Ascending aorta (tissue), 2 donors: ENCODE measurements at regions not wholly inside any gene's neighbourhood (a gene's known extent, or its start where the extent isn't known, plus 50 kb on each side); places are given as distances from the start of the nearest gene placed in this dataset.

Experiments
- DNase-seq, 2 donors: peaks; one replicate each; pipeline ENCODE4 v3.0.0-alpha.2; 2019; ENCODE audit warnings: low spot score in 2 of 2
- H3K27ac ChIP-seq, 2 donors: fragments of 200-600 bp; sonication (generic); one replicate each; pipeline ENCODE4 v1.5.1; 2016 to 2017; ENCODE audit warnings: mild to moderate bottlenecking in 1 of 2
- H3K27me3 ChIP-seq: fragments of 200-600 bp; sonication (generic); one replicate; pipeline ENCODE4 v1.5.1; 2017
- H3K36me3 ChIP-seq, 2 donors: fragments of 200-600 bp; sonication (generic); one replicate each; pipeline ENCODE4 v1.5.1; 2016
- H3K4me1 ChIP-seq, 2 donors: fragments of 200-600 bp; sonication (generic); one replicate each; pipeline ENCODE4 v1.5.1; 2016 to 2017; ENCODE audit warnings: mild to moderate bottlenecking in 1 of 2
- H3K4me3 ChIP-seq, 2 donors: fragments of 200-600 bp; sonication (generic); one replicate each; pipeline ENCODE4 v1.5.1; 2016 to 2017; ENCODE audit warnings: mild to moderate bottlenecking in 1 of 2
- H3K9me3 ChIP-seq, 2 donors: fragments of 200-600 bp; sonication (generic); one replicate each; pipeline ENCODE4 v1.5.1; 2016
- CTCF ChIP-seq, 3 experiments: fragments of 200-600 bp in 2 of 3; fragments of 450-650 bp in 1 of 3; sonication (generic) in 2 of 3; IDR thresholded peaks; one replicate each; pipeline ENCODE4 v1.5.1; 2016 to 2019; ENCODE audit warnings: antibody characterized with exemption in 3 of 3, mild to moderate bottlenecking in 1 of 3, moderate library complexity in 1 of 3
- intact Hi-C: fragments of 100-400 bp; cut with DNase I; formaldehyde crosslinking; loops from one replicate; pipeline ENCODE4 v1.15.1; 2023

GRCh38 chr17:13704333-13704732 lies 102.6 kb upstream of the HS3ST3A1 start:
- Histone ChIP-seq H3K36me3 (no peaks in the 10 kb centered on the region), H3K4me1 (no peaks in the 10 kb centered on the region), H3K9me3 (no peaks in the 10 kb centered on the region), H3K27ac (no peak overlapping the region), H3K27me3 (no peaks in the 10 kb centered on the region), H3K4me3 (no peak overlapping the region)
- no peak for DNase-seq
- no peak for TF ChIP-seq CTCF (IDR thresholded peaks at IDR 0.05)
- intact Hi-C loops: no loop called here

- Histone ChIP-seq H3K9me3 (no peaks in the 10 kb centered on the region), H3K4me3 (no peak overlapping the region), H3K27me3 (no peaks in the 10 kb centered on the region), H3K27ac (no peak overlapping the region), H3K4me1 (no peaks in the 10 kb centered on the region), H3K36me3 (no peaks in the 10 kb centered on the region)
- TF ChIP-seq CTCF (IDR thresholded peaks at IDR 0.05): no peak
- intact Hi-C loops: no loop called here
- no peak for DNase-seq
Observed at GRCh38 chr17:13705221-13705620, 103.5 kb upstream of the HS3ST3A1 start.

- intact Hi-C loops: no loop called here
- no peak for TF ChIP-seq CTCF (IDR thresholded peaks at IDR 0.05)
- no peak for DNase-seq
- H3K27ac ChIP-seq: no peak overlapping the region
- H3K4me3 ChIP-seq: no peak overlapping the region
- no peaks in the 10 kb centered on the region for H3K9me3 ChIP-seq
- H3K4me1 ChIP-seq: no peaks in the 10 kb centered on the region
- H3K27me3 ChIP-seq: no peaks in the 10 kb centered on the region
- no peaks in the 10 kb centered on the region for H3K36me3 ChIP-seq
Observed at GRCh38 chr17:13721705-13722104, 120.0 kb upstream of the HS3ST3A1 start.

- H3K4me3 ChIP-seq: no peak overlapping the region
- H3K9me3 ChIP-seq: no peaks in the 10 kb centered on the region
- H3K27me3 ChIP-seq: no peaks in the 10 kb centered on the region
- TF ChIP-seq CTCF (IDR thresholded peaks at IDR 0.05): no peak
- intact Hi-C loops: no loop called here
- DNase-seq: no peak
- H3K27ac ChIP-seq: no peak overlapping the region
- no peaks in the 10 kb centered on the region for H3K4me1 ChIP-seq
- no peaks in the 10 kb centered on the region for H3K36me3 ChIP-seq
Observed at GRCh38 chr17:13725288-13725990, 123.7 kb upstream of the HS3ST3A1 start.

- Histone ChIP-seq H3K27me3 (no peaks in the 10 kb centered on the region), H3K36me3 (no peaks in the 10 kb centered on the region), H3K27ac (no peak overlapping the region), H3K4me1 (no peaks in the 10 kb centered on the region), H3K4me3 (no peak overlapping the region), H3K9me3 (no peaks in the 10 kb centered on the region)
- no peak for TF ChIP-seq CTCF (IDR thresholded peaks at IDR 0.05)
- no peak for DNase-seq
- intact Hi-C loops: no loop called here
Observed at GRCh38 chr17:13727441-13728171, 125.9 kb upstream of the HS3ST3A1 start.
